GM12891 (cell line): ENCODE measurements at regions not wholly inside any gene's neighbourhood (a gene's known extent, or its start where the extent isn't known, plus 50 kb on each side); places are given as distances from the start of the nearest gene placed in this dataset.

Experiments
- POLR2A ChIP-seq: IDR thresholded peaks from 2 replicates; pipeline ENCODE4 v1.6.1; 2011; ENCODE audit warnings: low read depth, low read length, control low read depth
- POLR2AphosphoS5 ChIP-seq: IDR thresholded peaks from 2 replicates; pipeline ENCODE4 v1.6.1; 2011; ENCODE audit warnings: low read depth, low read length, control low read depth

DNA sequence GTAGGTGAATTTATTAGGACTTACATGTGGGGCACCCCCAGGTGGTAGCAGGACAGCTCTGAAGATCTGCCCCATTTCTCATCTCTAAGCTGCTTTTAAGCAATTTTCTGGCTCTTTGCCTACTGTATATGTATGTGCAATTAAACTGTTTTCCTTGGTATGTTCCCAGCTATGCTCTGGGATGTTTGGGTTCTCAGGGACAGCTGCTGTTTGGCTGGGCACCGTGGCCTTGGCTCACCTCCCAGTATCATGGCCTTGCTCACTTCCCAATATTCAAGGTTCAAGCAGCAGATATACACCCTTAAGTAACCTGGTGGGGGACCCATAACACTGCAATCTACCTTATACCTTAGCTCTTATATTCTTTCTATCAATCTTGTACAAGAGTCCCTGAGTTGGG lies 53.7 kb upstream of the KITLG start:
- TF ChIP-seq POLR2A (no peak), POLR2AphosphoS5 (no peak)
